Ureter (tissue), 1 donor: ENCODE measurements at regions not wholly inside any gene's neighbourhood (a gene's known extent, or its start where the extent isn't known, plus 50 kb on each side); places are given as distances from the start of the nearest gene placed in this dataset.
A peak's percentile ranks its signal among the peaks of the same experiment; 100 is the strongest.

Experiments used
- DNase-seq: peaks from one replicate; pipeline ENCODE4 v3.0.0-alpha.2; 2020; ENCODE audit warnings: low spot score
- donor health status: DM: yes; HTN: yes; CAD: no.

- DNase-seq = peak; percentile 70
Measured at GRCh38 chr10:83871187-83872081, 267.9 kb upstream of the GHITM start.

DNA sequence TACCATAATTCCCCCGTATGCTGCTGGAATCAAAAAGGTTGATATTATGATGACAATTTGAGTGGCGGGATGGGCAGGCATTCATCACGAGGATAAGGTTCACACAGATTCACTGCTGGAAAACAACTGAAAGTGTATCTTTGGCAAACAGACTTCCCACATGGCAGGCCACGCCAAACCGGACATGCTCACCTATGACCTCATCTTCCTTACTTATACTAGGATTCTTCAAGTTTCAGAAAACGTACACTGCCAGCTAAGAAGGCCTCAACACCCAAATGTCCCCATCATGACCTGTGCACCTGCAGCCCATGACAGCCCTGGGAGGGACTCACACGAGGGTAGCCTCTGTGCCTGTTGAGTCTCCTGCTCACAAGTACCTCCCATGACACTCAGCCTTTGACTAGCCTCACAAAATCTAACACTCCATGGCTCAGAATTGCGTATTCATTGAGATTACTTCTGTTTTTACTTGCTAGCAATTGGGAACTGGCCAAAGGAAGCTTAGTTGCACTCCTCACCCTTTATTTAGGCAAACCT, 259.0 kb upstream of the GHITM start:
- no peak for DNase-seq

DNA sequence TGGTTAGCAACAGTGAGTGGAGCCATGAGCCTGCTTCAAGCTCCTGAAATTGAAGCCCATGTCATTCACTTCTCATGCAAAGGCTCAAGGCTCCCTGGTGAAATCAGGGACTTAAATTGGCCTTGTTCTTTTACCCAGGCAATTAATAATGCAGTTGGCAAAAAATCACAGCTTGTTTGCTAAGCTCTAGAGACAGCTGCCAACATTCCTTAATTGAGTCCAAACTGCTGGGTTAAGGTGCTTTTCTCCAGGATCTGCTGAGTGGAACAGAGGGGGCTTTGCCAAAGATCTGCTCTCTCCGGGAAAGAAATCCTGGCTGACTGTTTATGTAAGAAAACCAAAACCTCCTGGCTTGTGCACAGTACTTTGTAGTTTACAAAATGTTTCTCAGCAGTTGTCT, 257.6 kb upstream of the GHITM start:
- DNase-seq = no peak

DNA sequence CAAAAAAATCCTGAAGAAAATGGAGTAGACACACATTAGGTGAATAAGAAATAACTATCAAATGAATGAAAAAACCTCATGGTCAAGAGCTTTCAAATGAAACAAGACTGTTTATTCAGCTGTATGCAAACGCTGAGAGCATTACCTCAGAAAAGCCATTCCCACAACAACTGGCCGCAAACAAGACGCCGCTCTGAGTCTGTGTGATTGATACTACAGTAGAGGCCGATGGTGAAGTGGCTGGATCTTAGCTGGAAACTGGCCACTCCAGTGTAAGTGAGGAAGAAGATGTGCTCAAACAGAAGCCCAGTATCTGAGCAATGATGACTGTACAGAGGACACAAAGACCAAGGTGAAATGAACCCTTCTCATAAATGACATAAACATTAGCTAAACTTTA, 252.4 kb upstream of the GHITM start:
- no peak for DNase-seq

- DNase-seq = no peak
Measured at GRCh38 chr10:83892737-83893136, 246.6 kb upstream of the GHITM start.

GRCh38 chr10:83896219-83896618, 243.1 kb upstream of the GHITM start:
- no peak for DNase-seq

GRCh38 chr10:83897626-83898025, 241.7 kb upstream of the GHITM start:
- DNase-seq = no peak

GRCh38 chr10:83908506-83908905, 230.8 kb upstream of the GHITM start:
- peak; percentile 56 for DNase-seq

DNA sequence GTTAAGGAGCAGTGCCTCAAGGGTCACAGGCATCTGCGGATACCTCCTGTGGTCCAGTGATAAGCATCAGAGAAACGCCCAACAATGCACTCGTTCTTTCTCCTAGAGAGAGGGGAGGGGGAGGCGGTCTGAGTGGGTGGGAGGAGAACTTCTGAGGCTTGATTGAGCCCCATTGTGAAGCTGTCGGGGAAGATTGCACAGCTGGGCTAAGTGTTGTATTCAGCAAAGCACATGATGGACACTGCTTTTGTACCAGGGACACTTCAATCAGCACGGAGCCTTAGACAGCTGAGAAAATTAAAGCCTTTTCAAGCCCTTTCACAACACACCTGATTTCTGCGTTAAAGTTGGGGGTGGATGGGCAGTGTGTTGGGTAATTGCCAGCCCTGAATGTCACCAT, 230.3 kb upstream of the GHITM start:
- DNase-seq = no peak

GRCh38 chr10:83915801-83916200, 223.5 kb upstream of the GHITM start:
- DNase-seq = no peak

DNA sequence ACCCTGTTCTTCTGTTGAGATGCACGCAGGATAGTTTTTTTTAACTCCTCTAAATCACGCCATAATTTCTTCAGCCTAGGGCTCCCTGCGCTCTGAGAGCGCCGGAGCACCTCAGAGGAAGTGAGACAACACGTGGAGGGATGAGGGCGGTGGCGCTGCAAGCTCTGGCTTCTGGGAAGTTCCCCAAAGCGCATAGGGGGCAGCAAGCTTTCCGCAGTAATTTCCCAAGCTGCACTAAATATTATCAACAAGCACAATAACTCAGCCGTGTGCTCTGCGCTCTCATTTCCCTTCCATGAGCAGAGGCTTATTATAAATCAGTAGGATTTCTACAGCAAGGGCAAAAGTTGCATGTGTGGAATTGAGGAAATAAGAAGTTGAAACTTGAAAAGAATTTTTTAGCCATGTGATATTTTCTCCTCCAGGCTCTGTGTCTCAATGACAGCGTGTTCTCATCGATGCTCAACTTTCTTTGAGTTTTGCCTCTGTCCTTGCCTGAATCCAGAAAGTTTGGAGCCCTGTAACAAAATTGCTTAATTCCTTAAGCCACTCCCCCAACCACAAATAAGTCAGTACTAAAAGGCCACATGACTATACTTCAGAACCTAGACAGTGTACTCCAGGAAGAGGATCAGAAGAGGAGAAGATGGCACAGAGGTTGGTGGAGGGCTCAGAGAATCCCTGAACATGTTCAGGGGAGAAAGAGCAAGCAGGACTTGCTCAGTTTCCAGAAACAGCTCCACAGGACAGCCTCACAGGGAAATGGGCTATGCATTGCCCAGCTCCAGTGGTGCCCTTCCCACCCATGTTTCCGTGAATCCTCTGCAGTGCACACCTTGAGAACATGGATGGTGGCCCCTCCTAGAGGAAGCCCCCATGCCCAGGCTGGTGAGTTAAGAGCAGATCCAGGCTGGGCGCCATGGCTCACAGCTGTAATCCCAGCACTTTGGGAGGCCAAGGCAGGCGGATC, 221.5 kb upstream of the GHITM start:
- peak; percentile 55 for DNase-seq

DNA sequence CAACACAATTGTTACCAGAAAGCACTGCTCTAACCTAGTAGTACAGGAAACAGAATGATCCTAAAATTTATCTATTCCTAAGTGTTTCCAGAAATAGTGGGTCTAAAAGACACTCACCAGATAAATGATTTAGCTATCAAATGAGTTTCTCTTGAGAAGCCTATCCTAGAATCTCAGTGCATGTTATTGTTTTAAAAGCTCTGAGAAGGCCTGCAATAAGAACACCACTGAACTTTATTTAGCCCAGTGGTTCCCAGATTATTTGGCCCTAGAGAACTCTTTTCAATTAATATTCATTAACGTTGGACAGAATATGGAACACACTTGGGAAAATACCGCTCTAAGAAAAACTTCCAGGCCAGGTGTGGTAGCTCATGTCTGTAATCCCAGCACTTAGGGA, 220.1 kb upstream of the GHITM start:
- DNase-seq = no peak

DNA sequence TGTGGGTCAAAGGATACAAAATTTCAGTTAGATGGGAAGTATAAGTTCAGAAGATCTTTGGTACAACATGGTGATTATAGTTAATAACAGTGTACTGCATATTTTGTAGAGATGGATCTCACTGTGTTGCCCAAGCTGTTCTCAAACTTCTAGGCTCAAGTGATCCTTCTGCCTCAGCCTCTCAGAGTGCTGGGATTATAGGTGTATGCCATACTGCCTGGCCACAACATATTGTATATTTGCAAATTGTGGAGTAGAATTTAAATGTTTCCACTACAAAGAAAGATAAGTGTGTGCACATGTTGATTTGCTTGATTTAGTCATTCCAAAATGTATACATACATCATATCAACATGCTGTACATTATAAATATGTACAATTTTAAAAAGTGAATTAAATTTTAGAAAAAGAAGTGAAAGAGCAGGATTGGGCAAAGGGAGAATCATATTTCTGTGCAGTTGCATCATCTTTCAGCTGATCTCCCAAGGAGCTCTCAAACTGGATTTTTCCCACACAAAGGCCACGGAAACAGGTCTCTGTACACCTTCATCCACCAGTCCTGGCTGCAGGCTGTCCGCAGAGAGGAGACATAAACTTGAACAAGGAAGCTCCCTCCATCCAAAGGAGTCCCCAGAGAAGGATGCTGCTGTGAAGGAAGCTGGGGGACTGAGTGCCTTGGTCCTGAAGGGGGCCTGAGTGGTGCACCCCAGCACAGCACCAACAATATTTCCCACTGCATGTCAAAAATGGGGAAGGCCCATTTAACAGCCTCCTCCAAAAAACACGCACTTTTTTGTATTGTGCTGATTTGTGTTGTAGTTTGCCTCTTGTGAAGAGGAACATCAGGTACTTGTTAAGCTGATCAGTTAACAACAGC, 217.1 kb upstream of the GHITM start:
- DNase-seq = no peak

DNA sequence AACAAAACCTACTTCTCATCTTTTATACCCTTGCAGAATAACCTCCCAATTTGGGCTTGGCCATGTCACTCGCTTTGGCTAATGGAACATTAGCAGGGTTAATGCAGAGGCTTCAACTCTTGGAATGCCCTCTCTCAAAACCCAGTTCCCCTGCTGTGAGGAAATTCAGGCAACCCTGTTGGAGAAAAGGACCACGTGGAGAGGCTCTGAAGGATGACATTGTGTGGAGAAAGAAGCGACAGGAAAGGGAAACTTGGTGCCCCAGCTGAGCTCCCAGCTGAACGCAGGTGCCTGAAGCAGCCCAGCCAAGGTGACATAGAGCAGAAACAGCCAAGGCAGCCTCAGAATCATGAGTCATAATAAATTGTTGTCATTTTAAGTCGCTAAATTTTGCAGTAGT, 214.2 kb upstream of the GHITM start:
- no peak for DNase-seq

DNA sequence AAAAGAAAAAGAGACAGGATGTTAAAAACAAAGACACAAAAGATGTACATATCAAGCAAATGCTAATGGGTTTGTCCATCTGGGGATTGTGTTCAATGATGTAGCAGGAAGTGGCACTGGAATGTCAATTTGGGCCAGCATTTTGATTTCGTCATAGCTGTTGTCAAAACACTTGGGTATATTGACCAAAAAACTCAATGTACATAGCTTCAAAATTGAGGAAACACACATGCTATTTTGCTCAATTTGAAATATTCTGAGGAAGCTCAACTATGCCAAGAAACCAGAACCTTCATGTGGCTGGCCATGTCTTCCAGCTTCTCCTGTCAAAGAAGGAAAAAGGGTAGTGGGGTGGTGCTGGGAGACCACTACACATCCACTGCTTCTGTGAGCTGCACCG, 212.7 kb upstream of the GHITM start:
- no peak for DNase-seq

DNA sequence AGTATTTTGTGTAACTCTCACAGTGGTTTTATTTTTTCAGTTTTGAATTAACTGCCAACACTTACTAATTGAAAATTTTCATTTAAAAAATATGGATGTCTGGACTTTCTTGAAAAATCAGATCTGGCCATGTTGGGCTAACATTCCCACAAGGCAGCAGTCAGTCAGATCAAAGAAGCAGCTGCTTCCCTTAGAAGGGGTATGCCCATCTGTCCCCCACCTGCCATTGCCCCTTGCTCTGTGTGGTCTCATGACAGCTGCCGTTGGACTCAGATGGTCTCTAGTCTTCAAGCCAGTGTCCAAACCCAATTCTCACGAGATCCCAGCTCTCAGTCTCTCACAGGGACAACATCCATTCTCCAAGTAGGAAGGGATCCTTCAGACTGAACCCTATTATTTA, 212.1 kb upstream of the GHITM start:
- no peak for DNase-seq

DNA sequence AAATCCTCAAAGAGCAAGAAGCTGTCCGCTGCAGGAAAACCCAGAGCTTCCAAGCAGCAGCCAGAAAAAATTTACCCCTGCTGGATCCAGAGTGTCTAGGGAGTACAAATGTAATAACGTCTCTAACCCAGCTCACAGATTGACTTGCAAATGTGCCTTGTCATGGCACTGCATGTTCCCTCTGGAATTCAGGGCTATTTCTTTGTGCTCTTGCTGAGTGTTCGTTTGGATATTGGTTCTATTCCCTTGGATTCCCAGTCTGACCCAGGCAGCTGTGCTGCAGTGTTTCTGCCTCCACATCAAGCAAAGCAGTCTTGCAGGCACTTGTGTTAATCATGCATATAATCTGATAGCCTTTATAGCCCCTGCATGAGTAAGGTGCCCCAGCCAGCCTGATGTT, 209.9 kb upstream of the GHITM start:
- no peak for DNase-seq

- no peak for DNase-seq
Measured at GRCh38 chr10:83931669-83932068, 207.6 kb upstream of the GHITM start.

DNA sequence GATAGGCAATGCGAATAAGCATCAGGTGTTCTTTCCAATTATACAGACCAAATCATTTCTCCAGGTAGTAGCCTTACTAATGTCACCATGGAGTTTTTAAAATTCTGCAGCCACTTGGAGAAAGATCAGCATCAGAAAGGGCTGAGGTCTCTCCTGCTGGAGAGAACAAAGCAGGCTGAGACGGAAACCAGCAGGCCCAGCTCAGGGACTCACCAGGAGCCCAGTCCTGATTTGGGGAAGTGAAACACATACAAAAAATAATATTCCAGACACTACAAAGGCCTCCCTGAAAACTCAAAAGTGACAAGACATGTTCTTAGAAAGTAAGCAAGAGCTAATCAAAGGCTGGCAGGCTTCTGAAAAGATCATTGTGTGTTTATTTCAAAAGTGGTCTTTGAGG, 207.1 kb upstream of the GHITM start:
- no peak for DNase-seq

DNA sequence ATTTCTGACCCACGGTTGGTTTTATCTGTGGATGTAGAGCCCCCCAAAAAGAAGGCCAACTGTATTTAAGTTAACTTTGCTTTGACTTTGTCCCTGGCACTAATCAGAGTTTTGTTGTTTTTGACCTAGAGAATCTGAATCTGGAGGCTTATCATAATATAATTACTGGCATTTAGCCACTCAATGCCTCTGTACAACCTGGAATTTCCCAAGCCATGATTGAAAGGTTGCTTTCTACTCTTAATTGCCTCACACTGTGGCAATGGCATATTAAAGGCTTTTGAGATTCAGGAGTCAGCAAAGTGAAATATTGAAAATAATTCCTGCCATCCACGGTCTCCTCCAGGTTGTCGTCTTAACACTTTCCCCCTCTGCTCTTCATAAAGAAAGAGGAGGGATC, 205.2 kb upstream of the GHITM start:
- DNase-seq = no peak

DNA sequence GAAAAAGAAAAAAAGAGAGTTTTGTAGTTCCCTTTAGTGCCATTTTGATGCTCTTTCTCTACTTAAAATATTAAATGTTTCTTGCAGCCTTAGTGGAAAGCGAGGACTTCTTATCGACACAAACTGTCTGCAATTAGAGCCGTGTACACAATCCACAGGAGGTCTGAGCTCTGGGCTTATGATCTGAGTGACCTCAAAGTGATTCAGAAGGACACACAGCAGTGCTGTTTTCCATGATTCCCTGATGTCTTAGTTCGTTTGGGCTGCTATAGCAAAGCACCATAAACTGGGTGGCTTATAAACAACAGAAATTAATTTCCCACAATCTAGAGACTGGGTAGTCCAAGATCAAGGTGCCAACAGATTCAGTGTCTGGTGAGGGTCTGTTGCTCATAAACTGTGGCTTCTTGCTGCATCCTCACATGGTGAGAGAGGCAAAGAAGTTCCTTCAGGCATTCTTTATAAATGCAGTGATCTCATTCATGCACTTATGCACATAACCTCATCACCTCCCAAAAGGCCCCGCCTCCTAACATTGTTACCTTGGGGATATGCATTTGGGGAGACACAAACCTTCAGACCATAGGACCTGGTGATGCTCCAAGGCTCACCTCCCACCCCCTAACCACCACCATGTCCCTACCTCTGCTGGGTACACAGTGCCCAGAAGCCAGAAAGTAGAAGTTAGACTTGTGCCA, 204.5 kb upstream of the GHITM start:
- DNase-seq = no peak
